ENCODE measurements at regions not wholly inside any gene's neighbourhood (a gene's known extent, or its start where the extent isn't known, plus 50 kb on each side); places are given as distances from the start of the nearest gene placed in this dataset.
"Not testable (repeated sequence)": the region's sequence is repeated elsewhere in the genome, so short reads cannot be mapped to it uniquely, and the experiment has no call there.

GRCh38 chr6:141199074-141199473 lies 933.7 kb upstream of the GJE1 start:
- peaks cover 0 to 16% (median 0%) of the 10 kb centered on the region in 12 donors for H3K9me3 ChIP-seq
- peaks cover 0 to 12% (median 0%) of the 10 kb centered on the region in 12 donors for H3K4me1 ChIP-seq
- DNase-seq (no peak), ATAC-seq (no peak)
- TF ChIP-seq POLR2A (IDR thresholded peaks at IDR 0.05) (no peak), CTCF (IDR thresholded peaks at IDR 0.05) (no peak)
- no peaks in the 10 kb centered on the region for H3K36me3 ChIP-seq
- 63 to 77% (median 66%) methylated on average over 1 of the region's 1 CpG for WGBS, 4 donors
- intact Hi-C loops (cut with DNase I): no loop called here
- no peaks in the 10 kb centered on the region for H3K27me3 ChIP-seq
- H3K27ac ChIP-seq: no peak overlapping the region
- H3K4me3 ChIP-seq: no peak overlapping the region

GRCh38 chr6:141195251-141195832 lies 937.4 kb upstream of the GJE1 start:
- 90 to 95% (median 94%) methylated on average over 6 of the region's 6 CpGs for WGBS, 4 donors
- TF ChIP-seq CTCF (IDR thresholded peaks at IDR 0.05) (no peak), POLR2A (IDR thresholded peaks at IDR 0.05) (no peak)
- intact Hi-C loops (cut with DNase I): no loop called here

GRCh38 chr6:141183368-141183767 lies 949.4 kb upstream of the GJE1 start:
- DNase-seq (no peak), ATAC-seq (no peak)
- no peaks in the 10 kb centered on the region for H3K36me3 ChIP-seq
- peaks cover 0 to 42% (median 0%) of the 10 kb centered on the region in 12 donors for H3K9me3 ChIP-seq
- 85 to 97% (median 95%) methylated on average over 6 to 9 of the region's 9 CpGs for WGBS, 4 donors
- no peaks in the 10 kb centered on the region for H3K4me1 ChIP-seq
- intact Hi-C loops (cut with DNase I): no loop called here
- no peak overlapping the region for H3K27ac ChIP-seq
- TF ChIP-seq POLR2A (IDR thresholded peaks at IDR 0.05): no peak
- no peak for TF ChIP-seq CTCF (IDR thresholded peaks at IDR 0.05)
- no peak overlapping the region for H3K4me3 ChIP-seq
- H3K27me3 ChIP-seq: no peaks in the 10 kb centered on the region

More at GRCh38 chr6:141195251-141195832, 937.4 kb upstream of the GJE1 start:
- Histone ChIP-seq H3K4me1 (peaks cover 0 to 12% (median 0%) of the 10 kb centered on the region in 12 donors), H3K27ac (no peak overlapping the region), H3K9me3 (peaks cover 0 to 39% (median 0%) of the 10 kb centered on the region in 12 donors), H3K4me3 (no peak overlapping the region), H3K36me3 (no peaks in the 10 kb centered on the region), H3K27me3 (no peaks in the 10 kb centered on the region)
- ATAC-seq (no peak), DNase-seq (no peak)

GRCh38 chr6:141175458-141175857 lies 957.3 kb upstream of the GJE1 start:
- intact Hi-C loops (cut with DNase I); H3K27ac ChIP-seq; H3K4me3 ChIP-seq; ATAC-seq; H3K4me1 ChIP-seq; DNase-seq; H3K36me3 ChIP-seq; H3K27me3 ChIP-seq: not testable (repeated sequence)
- WGBS, 4 donors: 94 to 98% (median 96%) methylated on average over 5 of the region's 5 CpGs
- peaks cover 0 to 21% (median 9%) of the 10 kb centered on the region in 12 donors for H3K9me3 ChIP-seq

- H3K27ac ChIP-seq: no peak overlapping the region
- WGBS, 4 donors: 94 to 98% (median 95%) methylated on average over 15 to 18 of the region's 18 CpGs
- H3K4me3 ChIP-seq: no peak overlapping the region
- ATAC-seq (no peak), DNase-seq (no peak)
- intact Hi-C loops (cut with DNase I): no loop called here
- TF ChIP-seq CTCF (IDR thresholded peaks at IDR 0.05) (no peak), POLR2A (IDR thresholded peaks at IDR 0.05) (no peak)
- no peaks in the 10 kb centered on the region for H3K4me1 ChIP-seq
- no peaks in the 10 kb centered on the region for H3K27me3 ChIP-seq
- peaks cover 0 to 21% (median 9%) of the 10 kb centered on the region in 12 donors for H3K9me3 ChIP-seq
- no peaks in the 10 kb centered on the region for H3K36me3 ChIP-seq
Measured at GRCh38 chr6:141174932-141175331, 957.8 kb upstream of the GJE1 start.

Measured in heart left ventricle (tissue), 16 donors.